Ovary (tissue), 3 donors: ENCODE measurements at regions not wholly inside any gene's neighbourhood (a gene's known extent, or its start where the extent isn't known, plus 50 kb on each side); places are given as distances from the start of the nearest gene placed in this dataset.

ENCODE experiments used
- EP300 ChIP-seq: sonication (generic); formaldehyde crosslinking; IDR thresholded peaks from one replicate; pipeline ENCODE4 v1.6.1; 2017; ENCODE audit warnings: antibody characterized with exemption
- POLR2A ChIP-seq: fragments of 450-650 bp; IDR thresholded peaks from one replicate; pipeline ENCODE4 v1.6.1; 2017; ENCODE audit warnings: antibody characterized with exemption, mild to moderate bottlenecking, moderate library complexity
- TF ChIP-seq, protein P1 (sequence below), 3 donors: fragments of 450-650 bp in 2 of 3; fragments of 200-600 bp in 1 of 3; IDR thresholded peaks; one replicate each; pipeline versions ENCODE4 v1.5.1 to v1.8.0; 2016 to 2022; ENCODE audit warnings: antibody characterized with exemption in 3 of 3, mild to moderate bottlenecking in 1 of 3
- donor health status: DM: no; HTN: no; CAD: no.

DNA sequence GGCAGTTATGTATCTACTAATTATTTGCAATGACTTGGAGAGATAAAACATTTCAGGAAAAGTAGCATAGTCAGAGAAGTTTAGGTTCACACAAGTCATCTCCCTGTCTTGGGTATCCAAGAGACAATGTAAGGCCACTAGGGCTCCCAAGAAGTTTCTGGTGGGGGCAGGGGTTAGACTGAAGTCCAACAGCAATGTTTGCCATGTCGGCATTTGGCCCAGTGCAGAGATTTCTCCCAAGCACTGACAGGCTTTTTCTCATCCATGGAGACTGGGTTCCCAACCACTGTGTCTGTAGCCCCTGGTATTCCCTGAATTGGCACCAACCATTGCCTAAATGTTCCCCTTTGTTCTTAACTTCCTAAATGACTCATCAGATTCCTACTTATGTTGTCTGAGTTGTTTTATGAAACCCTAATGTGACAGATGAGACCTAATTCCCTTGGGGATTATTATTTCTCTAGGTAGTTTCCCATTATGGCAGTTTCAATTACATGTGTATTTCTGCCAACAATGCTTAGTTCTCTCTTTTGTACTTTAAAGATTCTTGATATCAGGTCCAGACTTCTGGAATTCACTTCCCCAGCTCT lies 103.6 kb upstream of the EGFLAM start:
- TF ChIP-seq, protein P1, sequence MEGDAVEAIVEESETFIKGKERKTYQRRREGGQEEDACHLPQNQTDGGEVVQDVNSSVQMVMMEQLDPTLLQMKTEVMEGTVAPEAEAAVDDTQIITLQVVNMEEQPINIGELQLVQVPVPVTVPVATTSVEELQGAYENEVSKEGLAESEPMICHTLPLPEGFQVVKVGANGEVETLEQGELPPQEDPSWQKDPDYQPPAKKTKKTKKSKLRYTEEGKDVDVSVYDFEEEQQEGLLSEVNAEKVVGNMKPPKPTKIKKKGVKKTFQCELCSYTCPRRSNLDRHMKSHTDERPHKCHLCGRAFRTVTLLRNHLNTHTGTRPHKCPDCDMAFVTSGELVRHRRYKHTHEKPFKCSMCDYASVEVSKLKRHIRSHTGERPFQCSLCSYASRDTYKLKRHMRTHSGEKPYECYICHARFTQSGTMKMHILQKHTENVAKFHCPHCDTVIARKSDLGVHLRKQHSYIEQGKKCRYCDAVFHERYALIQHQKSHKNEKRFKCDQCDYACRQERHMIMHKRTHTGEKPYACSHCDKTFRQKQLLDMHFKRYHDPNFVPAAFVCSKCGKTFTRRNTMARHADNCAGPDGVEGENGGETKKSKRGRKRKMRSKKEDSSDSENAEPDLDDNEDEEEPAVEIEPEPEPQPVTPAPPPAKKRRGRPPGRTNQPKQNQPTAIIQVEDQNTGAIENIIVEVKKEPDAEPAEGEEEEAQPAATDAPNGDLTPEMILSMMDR (IDR thresholded peaks at IDR 0.05) = no peak
- no peak for TF ChIP-seq POLR2A
- no peak for TF ChIP-seq EP300
